K562 (cell line): ENCODE measurements at regions not wholly inside any gene's neighbourhood (a gene's known extent, or its start where the extent isn't known, plus 50 kb on each side); places are given as distances from the start of the nearest gene placed in this dataset.

ENCODE experiments used
- ATAC-seq: fragments of 200-7000 bp; cut with Tn5 transposase; 3 replicates; pipeline ENCODE4 v1.9.1; 2020; ENCODE audit warnings: moderate library complexity
- BruUV-seq: library from RNA; stranded (reverse); fragments of 400-500 nt; replicated peaks from 2 replicates; lab custom pipeline; 2021; lab: Mats Ljungman, UMichigan
- CTCF ChIA-PET: fragments of 300-600 bp; formaldehyde crosslinking; extraction: SDS; loops from one replicate; lab custom pipeline; 2021; ENCODE audit warnings: low intra/inter-chr PET ratio; lab: Yijun Ruan, JAX
- POLR2A ChIA-PET: fragments of 300-600, 350-650 bp; sonication (Branson Sonifier 250); formaldehyde crosslinking; extraction: SDS; loops from one replicate; lab custom pipeline; 2021; ENCODE audit warnings: antibody characterized with exemption, inconsistent platforms; lab: Yijun Ruan, JAX
- DNase-seq, 4 experiments: peaks; one replicate each; pipeline versions ENCODE4 v3.0.0 to v3.0.0-alpha.2; 2011 to 2018; ENCODE audit warnings: low spot score in 3 of 4, mixed read lengths in 3 of 4; ENCODE audit errors: extremely low read depth in 1 of 4
- FAIRE-seq: peaks from 2 replicates; lab custom pipeline; 2011; peaks lifted over from hg19 to GRCh38; lab: Jason Lieb, UNC
- H2AFZ ChIP-seq: 2 replicates; pipeline ENCODE4 v1.6.0; 2011; ENCODE audit warnings: low read depth, low read length, control low read depth, inconsistent platforms
- H3K27ac ChIP-seq: fragments of 200-600 bp; 3 replicates; pipeline ENCODE4 v1.8.0; 2011; ENCODE audit warnings: low read depth, mild to moderate bottlenecking, control low read depth, inconsistent platforms, low read length, moderate library complexity, mixed read lengths; ENCODE audit errors: extremely low read depth
- H3K27me3 ChIP-seq, 2 experiments: fragments of 300-600 bp in 1 of 2; 2 replicates in 1 of 2; 3 replicates in 1 of 2; pipeline versions ENCODE4 v1.6.0 to v1.8.0; 2011; ENCODE audit warnings: inconsistent platforms in 2 of 2, low read length in 2 of 2, mild to moderate bottlenecking in 1 of 2, mixed read lengths in 1 of 2, moderate library complexity in 1 of 2; ENCODE audit not compliant: control insufficient read depth in 2 of 2, insufficient read depth in 2 of 2
- H3K36me3 ChIP-seq: fragments of 300-600 bp; 3 replicates; pipeline ENCODE4 v1.8.0; 2011; ENCODE audit warnings: mild to moderate bottlenecking, low read length, inconsistent platforms; ENCODE audit not compliant: control insufficient read depth, insufficient read depth
- H3K4me1 ChIP-seq, 2 experiments: fragments of 200-600 bp in 1 of 2; replicated peaks in 1 of 2; 2 replicates in 1 of 2; 3 replicates in 1 of 2; pipeline versions ENCODE4 v1.5.1 to v1.8.0; 2011; ENCODE audit warnings: inconsistent platforms in 2 of 2, low read length in 2 of 2, mild to moderate bottlenecking in 1 of 2, mixed read lengths in 1 of 2, moderate library complexity in 1 of 2; ENCODE audit not compliant: control insufficient read depth in 2 of 2, insufficient read depth in 2 of 2
- H3K4me2 ChIP-seq: 2 replicates; pipeline ENCODE4 v1.6.1; 2011; ENCODE audit warnings: low read length, control low read depth, inconsistent platforms, mixed read lengths; ENCODE audit not compliant: insufficient read depth
- H3K4me3 ChIP-seq: fragments of 200-600 bp; sonication (generic), shearing (Covaris generic); 2 replicates; pipeline ENCODE4 v1.5.1; 2016; ENCODE audit warnings: control low read depth, inconsistent platforms
- H3K79me2 ChIP-seq: fragments of 200-600 bp; 3 replicates; pipeline ENCODE4 v1.8.0; 2011; ENCODE audit warnings: low read length, inconsistent platforms; ENCODE audit not compliant: control insufficient read depth, insufficient read depth
- H3K9ac ChIP-seq, 2 experiments: 2 replicates each; pipeline versions ENCODE4 v1.6.0 to v1.6.1; 2011; ENCODE audit warnings: low read depth in 2 of 2, low read length in 2 of 2, control low read depth in 1 of 2, inconsistent platforms in 1 of 2, mild to moderate bottlenecking in 1 of 2, mixed read lengths in 1 of 2; ENCODE audit not compliant: insufficient read depth in 1 of 2
- H3K9me1 ChIP-seq: one replicate; pipeline ENCODE4 v1.6.0; 2011; ENCODE audit warnings: inconsistent platforms, mild to moderate bottlenecking, low read length, moderate library complexity; ENCODE audit not compliant: control insufficient read depth, insufficient read depth
- H3K9me3 ChIP-seq: replicated peaks from 2 replicates; pipeline ENCODE4 v1.5.1; 2011; ENCODE audit warnings: low read depth, low read length, inconsistent platforms; ENCODE audit not compliant: control insufficient read depth, insufficient read depth
- H4K20me1 ChIP-seq: replicated peaks from 2 replicates; pipeline ENCODE4 v1.6.1; 2011; ENCODE audit warnings: low read length, inconsistent platforms, mixed read lengths; ENCODE audit not compliant: control insufficient read depth, insufficient read depth
- ARHGAP35 ChIP-seq: fragments of 450-650 bp; IDR thresholded peaks from 2 replicates; pipeline ENCODE4 v1.6.1; 2018; ENCODE audit not compliant: partially characterized antibody
- CREBBP ChIP-seq: IDR thresholded peaks from one replicate; pipeline ENCODE4 v1.6.1; 2012; ENCODE audit warnings: low read depth, mild to moderate bottlenecking, control low read depth, inconsistent platforms, low read length
- FOXM1 ChIP-seq, 2 experiments: fragments of 450-650 bp in 1 of 2; sonication (generic) in 1 of 2; formaldehyde crosslinking in 1 of 2; IDR thresholded peaks; 2 replicates each; pipeline versions ENCODE4 v1.6.1 to v1.9.0; 2017 to 2022; ENCODE audit warnings: low read depth in 2 of 2, mild to moderate bottlenecking in 2 of 2, missing genetic modification reagents in 1 of 2, moderate library complexity in 1 of 2
- LEF1 ChIP-seq: fragments of 450-650 bp; IDR thresholded peaks from 2 replicates; pipeline ENCODE4 v1.6.1; 2016; ENCODE audit warnings: mild to moderate bottlenecking
- MAFG ChIP-seq: fragments of 450-650 bp; conservative IDR thresholded peaks from 2 replicates; pipeline ENCODE4 v1.6.1; 2016; ENCODE audit warnings: missing genetic modification characterization, missing compliant biosample characterization
- MEF2D ChIP-seq: conservative IDR thresholded peaks from 2 replicates; pipeline ENCODE4 v1.6.1; 2016; ENCODE audit warnings: low read depth, missing genetic modification characterization, missing compliant biosample characterization
- RFX7 ChIP-seq: fragments of 250-450 bp; sonication (Bioruptor Pico); IDR thresholded peaks from 2 replicates; pipeline ENCODE4 v1.5.1; 2021; ENCODE audit warnings: mild to moderate bottlenecking
- THRAP3 ChIP-seq: fragments of 450-650 bp; IDR thresholded peaks from 2 replicates; pipeline ENCODE4 v1.6.1; 2016; ENCODE audit warnings: mild to moderate bottlenecking, inconsistent platforms, borderline replicate concordance
- WGBS: fragments of 100-300 bp; shearing (Covaris generic); methylation state at CpG from one replicate; pipeline ENCODE4 v1.1.6; 2016; ENCODE audit warnings: low coverage, mixed read lengths; ENCODE audit not compliant: insufficient coverage; ENCODE audit errors: missing lambda C conversion rate; 5-methylcytosine and 5-hydroxymethylcytosine counted together
- in situ Hi-C: fragments of 300-500 bp; cut with MboI; formaldehyde crosslinking; loops from 4 replicates; pipeline ENCODE4 v1.15.0; 2018; ENCODE audit warnings: inconsistent platforms, mixed read lengths
- intact Hi-C: fragments of 100-400 bp; cut with micrococcal nuclease; formaldehyde crosslinking; loops from 2 replicates; pipeline ENCODE4 v1.14.2; 2022
- TF ChIP-seq, protein P1 (sequence below): sonication (generic); formaldehyde crosslinking; IDR thresholded peaks from 2 replicates; pipeline ENCODE4 v1.8.1; 2022; ENCODE audit warnings: missing genetic modification reagents
- TF ChIP-seq, protein P2 (sequence below): fragments of 450-650 bp; IDR thresholded peaks from 2 replicates; pipeline ENCODE4 v1.6.1; 2016
- TF ChIP-seq, protein P3 (sequence below): fragments of 250-450 bp; sonication (Bioruptor Pico); IDR thresholded peaks from 2 replicates; pipeline ENCODE4 v1.4.0; 2020; ENCODE audit warnings: mild to moderate bottlenecking, moderate library complexity, borderline replicate concordance
- TF ChIP-seq, protein P4 (sequence below): fragments of 450-650 bp; IDR thresholded peaks from 2 replicates; pipeline ENCODE4 v1.6.1; 2016; ENCODE audit warnings: low read depth, mild to moderate bottlenecking, moderate library complexity

DNA sequence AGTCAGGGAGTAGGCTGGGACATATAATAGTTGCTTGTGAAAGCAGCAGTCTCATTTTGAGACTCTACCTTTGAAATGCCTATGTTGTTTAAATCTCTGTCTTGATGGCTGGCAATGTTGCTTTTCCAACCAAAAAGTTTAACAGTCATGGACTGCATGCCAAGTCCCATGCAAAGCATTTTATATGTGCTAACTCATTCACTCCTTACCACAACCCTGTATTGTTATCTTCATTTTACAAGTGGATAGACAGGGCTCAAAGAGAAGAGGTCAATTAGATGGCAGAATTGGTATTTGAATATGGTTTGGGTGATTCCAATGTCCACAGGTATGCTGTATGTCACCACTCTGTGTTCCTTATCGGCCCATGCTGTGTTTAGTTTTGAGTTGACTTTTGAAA lies 331.4 kb upstream of the USP24 start:
- Histone ChIP-seq H3K27me3 (no peaks in the 10 kb centered on the region), H3K4me2 (no peak overlapping the region), H2AFZ (no peak overlapping the region), H3K27ac (no peak overlapping the region), H3K9me1 (no peaks in the 10 kb centered on the region), H3K36me3 (no peaks in the 10 kb centered on the region), H3K4me1 (no peaks in the 10 kb centered on the region), H4K20me1 (no peaks in the 10 kb centered on the region), H3K79me2 (no peaks in the 10 kb centered on the region), H3K9me3 (no peaks in the 10 kb centered on the region), H3K9ac (no peak overlapping the region), H3K4me3 (no peak overlapping the region)
- FAIRE-seq: no peak
- no TSS peak for BruUV-seq
- TF ChIP-seq, protein P1, sequence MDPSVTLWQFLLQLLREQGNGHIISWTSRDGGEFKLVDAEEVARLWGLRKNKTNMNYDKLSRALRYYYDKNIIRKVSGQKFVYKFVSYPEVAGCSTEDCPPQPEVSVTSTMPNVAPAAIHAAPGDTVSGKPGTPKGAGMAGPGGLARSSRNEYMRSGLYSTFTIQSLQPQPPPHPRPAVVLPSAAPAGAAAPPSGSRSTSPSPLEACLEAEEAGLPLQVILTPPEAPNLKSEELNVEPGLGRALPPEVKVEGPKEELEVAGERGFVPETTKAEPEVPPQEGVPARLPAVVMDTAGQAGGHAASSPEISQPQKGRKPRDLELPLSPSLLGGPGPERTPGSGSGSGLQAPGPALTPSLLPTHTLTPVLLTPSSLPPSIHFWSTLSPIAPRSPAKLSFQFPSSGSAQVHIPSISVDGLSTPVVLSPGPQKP (CRISPR knock-in tag): no peak
- TF ChIP-seq THRAP3: no peak
- intact Hi-C loops: no loop called here
- in situ Hi-C loops: no loop called here
- no peak for DNase-seq
- POLR2A ChIA-PET: no interaction called here
- WGBS: 0% methylated on average over 1 of the region's 1 CpG
- no peak for ATAC-seq
- CTCF ChIA-PET: no interaction called here

DNA sequence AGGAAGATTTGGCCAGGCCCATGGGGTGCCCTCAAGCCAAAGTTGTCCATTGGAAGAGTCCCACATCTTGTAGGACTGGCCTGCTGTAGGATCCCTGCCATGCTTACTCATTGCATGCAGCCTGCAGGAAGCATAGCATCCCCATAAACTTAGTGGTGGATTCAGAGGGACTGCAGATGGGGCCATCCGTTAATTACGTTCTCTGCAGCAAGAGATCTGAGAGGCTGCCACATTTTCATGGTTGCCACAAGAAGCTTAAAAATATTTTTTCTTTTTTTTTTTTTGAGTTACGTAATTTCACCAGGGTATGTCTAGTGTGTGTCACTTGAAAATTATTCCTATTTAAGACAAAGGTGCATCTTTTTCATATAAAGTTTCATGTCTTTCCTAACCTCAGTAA lies 329.7 kb upstream of the USP24 start:
- H3K27ac ChIP-seq: no peak overlapping the region
- no peak for ATAC-seq
- H3K27me3 ChIP-seq: no peaks in the 10 kb centered on the region
- in situ Hi-C loops: no loop called here
- no peak overlapping the region for H3K9ac ChIP-seq
- intact Hi-C loops: no loop called here
- POLR2A ChIA-PET: no interaction called here
- H3K4me2 ChIP-seq: no peak overlapping the region
- no peaks in the 10 kb centered on the region for H3K9me1 ChIP-seq
- no peak overlapping the region for H3K4me3 ChIP-seq
- DNase-seq: no peak
- CTCF ChIA-PET: no interaction called here
- no peak overlapping the region for H2AFZ ChIP-seq
- H3K4me1 ChIP-seq: no peaks in the 10 kb centered on the region
- no peaks in the 10 kb centered on the region for H3K9me3 ChIP-seq
- no peaks in the 10 kb centered on the region for H3K36me3 ChIP-seq
- H3K79me2 ChIP-seq: no peaks in the 10 kb centered on the region
- 0% methylated on average over 3 of the region's 3 CpGs for WGBS
- FAIRE-seq: no peak
- no TSS peak for BruUV-seq
- no peaks in the 10 kb centered on the region for H4K20me1 ChIP-seq
- TF ChIP-seq MEF2D (no peak), MAFG (tag) (no peak), LEF1 (no peak), RFX7 (CRISPR knock-in tag) (no peak), ARHGAP35 (no peak), FOXM1 (IDR thresholded peaks at IDR 0.05; ENCODE audit: low read depth) (no peak), FOXM1 (CRISPR knock-in tag; IDR thresholded peaks at IDR 0.05; ENCODE audit: low read depth) (no peak), CREBBP (no peak)
- TF ChIP-seq, protein P2, sequence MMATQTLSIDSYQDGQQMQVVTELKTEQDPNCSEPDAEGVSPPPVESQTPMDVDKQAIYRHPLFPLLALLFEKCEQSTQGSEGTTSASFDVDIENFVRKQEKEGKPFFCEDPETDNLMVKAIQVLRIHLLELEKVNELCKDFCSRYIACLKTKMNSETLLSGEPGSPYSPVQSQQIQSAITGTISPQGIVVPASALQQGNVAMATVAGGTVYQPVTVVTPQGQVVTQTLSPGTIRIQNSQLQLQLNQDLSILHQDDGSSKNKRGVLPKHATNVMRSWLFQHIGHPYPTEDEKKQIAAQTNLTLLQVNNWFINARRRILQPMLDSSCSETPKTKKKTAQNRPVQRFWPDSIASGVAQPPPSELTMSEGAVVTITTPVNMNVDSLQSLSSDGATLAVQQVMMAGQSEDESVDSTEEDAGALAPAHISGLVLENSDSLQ: no peak
- TF ChIP-seq, protein P3, sequence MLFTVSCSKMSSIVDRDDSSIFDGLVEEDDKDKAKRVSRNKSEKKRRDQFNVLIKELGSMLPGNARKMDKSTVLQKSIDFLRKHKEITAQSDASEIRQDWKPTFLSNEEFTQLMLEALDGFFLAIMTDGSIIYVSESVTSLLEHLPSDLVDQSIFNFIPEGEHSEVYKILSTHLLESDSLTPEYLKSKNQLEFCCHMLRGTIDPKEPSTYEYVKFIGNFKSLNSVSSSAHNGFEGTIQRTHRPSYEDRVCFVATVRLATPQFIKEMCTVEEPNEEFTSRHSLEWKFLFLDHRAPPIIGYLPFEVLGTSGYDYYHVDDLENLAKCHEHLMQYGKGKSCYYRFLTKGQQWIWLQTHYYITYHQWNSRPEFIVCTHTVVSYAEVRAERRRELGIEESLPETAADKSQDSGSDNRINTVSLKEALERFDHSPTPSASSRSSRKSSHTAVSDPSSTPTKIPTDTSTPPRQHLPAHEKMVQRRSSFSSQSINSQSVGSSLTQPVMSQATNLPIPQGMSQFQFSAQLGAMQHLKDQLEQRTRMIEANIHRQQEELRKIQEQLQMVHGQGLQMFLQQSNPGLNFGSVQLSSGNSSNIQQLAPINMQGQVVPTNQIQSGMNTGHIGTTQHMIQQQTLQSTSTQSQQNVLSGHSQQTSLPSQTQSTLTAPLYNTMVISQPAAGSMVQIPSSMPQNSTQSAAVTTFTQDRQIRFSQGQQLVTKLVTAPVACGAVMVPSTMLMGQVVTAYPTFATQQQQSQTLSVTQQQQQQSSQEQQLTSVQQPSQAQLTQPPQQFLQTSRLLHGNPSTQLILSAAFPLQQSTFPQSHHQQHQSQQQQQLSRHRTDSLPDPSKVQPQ (CRISPR knock-in tag): no peak
- TF ChIP-seq, protein P4, sequence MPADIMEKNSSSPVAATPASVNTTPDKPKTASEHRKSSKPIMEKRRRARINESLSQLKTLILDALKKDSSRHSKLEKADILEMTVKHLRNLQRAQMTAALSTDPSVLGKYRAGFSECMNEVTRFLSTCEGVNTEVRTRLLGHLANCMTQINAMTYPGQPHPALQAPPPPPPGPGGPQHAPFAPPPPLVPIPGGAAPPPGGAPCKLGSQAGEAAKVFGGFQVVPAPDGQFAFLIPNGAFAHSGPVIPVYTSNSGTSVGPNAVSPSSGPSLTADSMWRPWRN: no peak
